PC-3 (cell line): ENCODE measurements at regions not wholly inside any gene's neighbourhood (a gene's known extent, or its start where the extent isn't known, plus 50 kb on each side); places are given as distances from the start of the nearest gene placed in this dataset.

Experiments
- EZH2 ChIP-seq: fragments of 300-600 bp; sonication (generic); IDR thresholded peaks from one replicate; pipeline ENCODE4 v1.6.1; 2017; ENCODE audit warnings: antibody characterized with exemption, mild to moderate bottlenecking, low read length; ENCODE audit not compliant: unreplicated experiment
- TF ChIP-seq, protein P1 (sequence below): fragments of 300-600 bp; sonication (generic); conservative IDR thresholded peaks from 2 replicates; pipeline ENCODE4 v1.5.1; 2017; ENCODE audit warnings: antibody characterized with exemption, low read depth, mild to moderate bottlenecking, low read length

DNA sequence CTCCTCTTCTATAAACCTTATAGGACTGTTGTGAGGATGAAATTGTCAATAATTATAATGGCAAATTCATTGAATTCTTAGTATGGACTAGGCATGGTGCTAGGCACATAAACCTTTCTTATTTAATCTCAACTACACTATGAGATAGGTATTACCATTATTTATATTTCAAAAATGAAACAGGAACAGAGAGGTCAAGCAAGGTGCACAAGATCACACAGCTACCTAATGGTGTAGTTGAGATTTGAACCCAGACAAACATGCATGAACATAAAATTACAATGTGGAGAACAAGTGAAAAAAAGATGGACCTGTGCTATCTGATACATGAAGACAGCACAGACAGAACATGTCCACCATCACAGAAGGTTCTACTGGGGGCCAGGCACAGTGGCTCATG, 156.7 kb downstream of the AXIN2 start:
- TF ChIP-seq, protein P1, sequence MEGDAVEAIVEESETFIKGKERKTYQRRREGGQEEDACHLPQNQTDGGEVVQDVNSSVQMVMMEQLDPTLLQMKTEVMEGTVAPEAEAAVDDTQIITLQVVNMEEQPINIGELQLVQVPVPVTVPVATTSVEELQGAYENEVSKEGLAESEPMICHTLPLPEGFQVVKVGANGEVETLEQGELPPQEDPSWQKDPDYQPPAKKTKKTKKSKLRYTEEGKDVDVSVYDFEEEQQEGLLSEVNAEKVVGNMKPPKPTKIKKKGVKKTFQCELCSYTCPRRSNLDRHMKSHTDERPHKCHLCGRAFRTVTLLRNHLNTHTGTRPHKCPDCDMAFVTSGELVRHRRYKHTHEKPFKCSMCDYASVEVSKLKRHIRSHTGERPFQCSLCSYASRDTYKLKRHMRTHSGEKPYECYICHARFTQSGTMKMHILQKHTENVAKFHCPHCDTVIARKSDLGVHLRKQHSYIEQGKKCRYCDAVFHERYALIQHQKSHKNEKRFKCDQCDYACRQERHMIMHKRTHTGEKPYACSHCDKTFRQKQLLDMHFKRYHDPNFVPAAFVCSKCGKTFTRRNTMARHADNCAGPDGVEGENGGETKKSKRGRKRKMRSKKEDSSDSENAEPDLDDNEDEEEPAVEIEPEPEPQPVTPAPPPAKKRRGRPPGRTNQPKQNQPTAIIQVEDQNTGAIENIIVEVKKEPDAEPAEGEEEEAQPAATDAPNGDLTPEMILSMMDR, result no peak
- TF ChIP-seq EZH2, result no peak
